ENCODE measurements at regions not wholly inside any gene's neighbourhood (a gene's known extent, or its start where the extent isn't known, plus 50 kb on each side); places are given as distances from the start of the nearest gene placed in this dataset.
"Not testable (repeated sequence)": the region's sequence is repeated elsewhere in the genome, so short reads cannot be mapped to it uniquely, and the experiment has no call there.

GRCh38 chr10:109737009-109737408 lies 186.3 kb downstream of the XPNPEP1 start:
- CTCF ChIA-PET: no interaction called here
- DNase-seq: no peak
- Histone ChIP-seq H3K27ac (ENCODE audit: insufficient read depth in 1 of 2, low read depth in 1 of 2, low read length in 2 of 2, poor library complexity in 1 of 2, severe bottlenecking in 2 of 2) (no peak overlapping the region), H3K27me3 (replicated peaks in 2 of 5; ENCODE audit: control insufficient read depth in 4 of 5, insufficient read depth in 5 of 5, low read length in 4 of 5) (peaks cover 0 to 2% (median 0%) of the 10 kb centered on the region in 5 experiments), H3K4me1 (ENCODE audit: control extremely low read depth in 1 of 4, control insufficient read depth in 4 of 4, insufficient read depth in 4 of 4, low read length in 3 of 4) (no peaks in the 10 kb centered on the region), H3K4me3 (ENCODE audit: control insufficient read depth in 1 of 7, extremely low read depth in 1 of 7, insufficient read depth in 4 of 7, low read depth in 2 of 7, low read length in 6 of 7) (no peak overlapping the region), H3K9me3 (ENCODE audit: control extremely low read depth in 1 of 5, control insufficient read depth in 4 of 5, insufficient read depth in 2 of 5, low read depth in 1 of 5, low read length in 4 of 5) (no peaks in the 10 kb centered on the region), H3K36me3 (ENCODE audit: control insufficient read depth in 4 of 4, insufficient read depth in 4 of 4, low read length in 3 of 4) (no peaks in the 10 kb centered on the region)
- POLR2A ChIA-PET: no interaction called here
- 89% methylated on average over 4 of the region's 4 CpGs for WGBS (ENCODE audit: insufficient coverage)

- POLR2A ChIA-PET: no interaction called here
These were observed 187.5 kb downstream of the XPNPEP1 start for GRCh38 chr10:109735776-109736175.

GRCh38 chr10:109732254-109732965 lies 190.9 kb downstream of the XPNPEP1 start:
- ChIA-PET CTCF (no interaction called here), POLR2A (no interaction called here)
- WGBS (ENCODE audit: insufficient coverage): 100% methylated on average over 1 of the region's 3 CpGs

More at GRCh38 chr10:109735776-109736175, 187.5 kb downstream of the XPNPEP1 start:
- Histone ChIP-seq H3K9me3 (ENCODE audit: control extremely low read depth in 1 of 5, control insufficient read depth in 4 of 5, insufficient read depth in 2 of 5, low read depth in 1 of 5, low read length in 4 of 5) (no peaks in the 10 kb centered on the region), H3K27me3 (replicated peaks in 2 of 5; ENCODE audit: control insufficient read depth in 4 of 5, insufficient read depth in 5 of 5, low read length in 4 of 5) (peaks cover 0 to 2% (median 0%) of the 10 kb centered on the region in 5 experiments), H3K4me3 (ENCODE audit: control insufficient read depth in 1 of 7, extremely low read depth in 1 of 7, insufficient read depth in 4 of 7, low read depth in 2 of 7, low read length in 6 of 7) (no peak overlapping the region), H3K27ac (ENCODE audit: insufficient read depth in 1 of 2, low read depth in 1 of 2, low read length in 2 of 2, poor library complexity in 1 of 2, severe bottlenecking in 2 of 2) (no peak overlapping the region), H3K4me1 (ENCODE audit: control extremely low read depth in 1 of 4, control insufficient read depth in 4 of 4, insufficient read depth in 4 of 4, low read length in 3 of 4) (no peaks in the 10 kb centered on the region), H3K36me3 (ENCODE audit: control insufficient read depth in 4 of 4, insufficient read depth in 4 of 4, low read length in 3 of 4) (no peaks in the 10 kb centered on the region)
- CTCF ChIA-PET: no interaction called here
- DNase-seq: no peak
- WGBS (ENCODE audit: insufficient coverage): 95% methylated on average over 3 of the region's 4 CpGs

GRCh38 chr10:109729895-109730294 lies 193.4 kb downstream of the XPNPEP1 start:
- H3K4me1 ChIP-seq (ENCODE audit: control extremely low read depth in 1 of 4, control insufficient read depth in 4 of 4, insufficient read depth in 4 of 4, low read length in 3 of 4); H3K36me3 ChIP-seq (ENCODE audit: control insufficient read depth in 4 of 4, insufficient read depth in 4 of 4, low read length in 3 of 4); H3K27ac ChIP-seq (ENCODE audit: insufficient read depth in 1 of 2, low read depth in 1 of 2, low read length in 2 of 2, poor library complexity in 1 of 2, severe bottlenecking in 2 of 2); H3K9me3 ChIP-seq (ENCODE audit: control extremely low read depth in 1 of 5, control insufficient read depth in 4 of 5, insufficient read depth in 2 of 5, low read depth in 1 of 5, low read length in 4 of 5); H3K4me3 ChIP-seq (ENCODE audit: control insufficient read depth in 1 of 7, extremely low read depth in 1 of 7, insufficient read depth in 4 of 7, low read depth in 2 of 7, low read length in 6 of 7); POLR2A ChIA-PET; CTCF ChIA-PET; DNase-seq; H3K27me3 ChIP-seq (replicated peaks in 2 of 5; ENCODE audit: control insufficient read depth in 4 of 5, insufficient read depth in 5 of 5, low read length in 4 of 5): not testable (repeated sequence)
- WGBS (ENCODE audit: insufficient coverage): 96% methylated on average over 3 of the region's 4 CpGs

More at GRCh38 chr10:109732254-109732965, 190.9 kb downstream of the XPNPEP1 start:
- no peaks in the 10 kb centered on the region for H3K27me3 ChIP-seq (replicated peaks in 2 of 5; ENCODE audit: control insufficient read depth in 4 of 5, insufficient read depth in 5 of 5, low read length in 4 of 5)
- no peak overlapping the region for H3K4me3 ChIP-seq (ENCODE audit: control insufficient read depth in 1 of 7, extremely low read depth in 1 of 7, insufficient read depth in 4 of 7, low read depth in 2 of 7, low read length in 6 of 7)
- H3K27ac ChIP-seq (ENCODE audit: insufficient read depth in 1 of 2, low read depth in 1 of 2, low read length in 2 of 2, poor library complexity in 1 of 2, severe bottlenecking in 2 of 2): no peak overlapping the region
- no peaks in the 10 kb centered on the region for H3K36me3 ChIP-seq (ENCODE audit: control insufficient read depth in 4 of 4, insufficient read depth in 4 of 4, low read length in 3 of 4)
- no peaks in the 10 kb centered on the region for H3K4me1 ChIP-seq (ENCODE audit: control extremely low read depth in 1 of 4, control insufficient read depth in 4 of 4, insufficient read depth in 4 of 4, low read length in 3 of 4)
- DNase-seq: no peak
- H3K9me3 ChIP-seq (ENCODE audit: control extremely low read depth in 1 of 5, control insufficient read depth in 4 of 5, insufficient read depth in 2 of 5, low read depth in 1 of 5, low read length in 4 of 5): no peaks in the 10 kb centered on the region

GRCh38 chr10:109727436-109727835 lies 195.9 kb downstream of the XPNPEP1 start:
- WGBS (ENCODE audit: insufficient coverage): 60% methylated on average over 1 of the region's 1 CpG
- DNase-seq: no peak
- CTCF ChIA-PET: no interaction called here

GRCh38 chr10:109726473-109726872 lies 196.8 kb downstream of the XPNPEP1 start:
- H3K27ac ChIP-seq (ENCODE audit: insufficient read depth in 1 of 2, low read depth in 1 of 2, low read length in 2 of 2, poor library complexity in 1 of 2, severe bottlenecking in 2 of 2): no peak overlapping the region
- H3K27me3 ChIP-seq (replicated peaks in 2 of 5; ENCODE audit: control insufficient read depth in 4 of 5, insufficient read depth in 5 of 5, low read length in 4 of 5): no peaks in the 10 kb centered on the region
- H3K4me1 ChIP-seq (ENCODE audit: control extremely low read depth in 1 of 4, control insufficient read depth in 4 of 4, insufficient read depth in 4 of 4, low read length in 3 of 4): no peaks in the 10 kb centered on the region
- no peak for DNase-seq
- 50% methylated on average over 1 of the region's 2 CpGs for WGBS (ENCODE audit: insufficient coverage)
- H3K9me3 ChIP-seq (ENCODE audit: control extremely low read depth in 1 of 5, control insufficient read depth in 4 of 5, insufficient read depth in 2 of 5, low read depth in 1 of 5, low read length in 4 of 5): no peaks in the 10 kb centered on the region
- ChIA-PET CTCF (no interaction called here), POLR2A (no interaction called here)
- no peaks in the 10 kb centered on the region for H3K36me3 ChIP-seq (ENCODE audit: control insufficient read depth in 4 of 4, insufficient read depth in 4 of 4, low read length in 3 of 4)
- H3K4me3 ChIP-seq (ENCODE audit: control insufficient read depth in 1 of 7, extremely low read depth in 1 of 7, insufficient read depth in 4 of 7, low read depth in 2 of 7, low read length in 6 of 7): no peak overlapping the region

More at GRCh38 chr10:109727436-109727835, 195.9 kb downstream of the XPNPEP1 start:
- H3K36me3 ChIP-seq (ENCODE audit: control insufficient read depth in 4 of 4, insufficient read depth in 4 of 4, low read length in 3 of 4): no peaks in the 10 kb centered on the region
- no peaks in the 10 kb centered on the region for H3K9me3 ChIP-seq (ENCODE audit: control extremely low read depth in 1 of 5, control insufficient read depth in 4 of 5, insufficient read depth in 2 of 5, low read depth in 1 of 5, low read length in 4 of 5)
- no peaks in the 10 kb centered on the region for H3K4me1 ChIP-seq (ENCODE audit: control extremely low read depth in 1 of 4, control insufficient read depth in 4 of 4, insufficient read depth in 4 of 4, low read length in 3 of 4)
- no peaks in the 10 kb centered on the region for H3K27me3 ChIP-seq (replicated peaks in 2 of 5; ENCODE audit: control insufficient read depth in 4 of 5, insufficient read depth in 5 of 5, low read length in 4 of 5)
- POLR2A ChIA-PET: no interaction called here
- no peak overlapping the region for H3K4me3 ChIP-seq (ENCODE audit: control insufficient read depth in 1 of 7, extremely low read depth in 1 of 7, insufficient read depth in 4 of 7, low read depth in 2 of 7, low read length in 6 of 7)
- H3K27ac ChIP-seq (ENCODE audit: insufficient read depth in 1 of 2, low read depth in 1 of 2, low read length in 2 of 2, poor library complexity in 1 of 2, severe bottlenecking in 2 of 2): no peak overlapping the region

- no peak overlapping the region for H3K4me3 ChIP-seq (ENCODE audit: control insufficient read depth in 1 of 7, extremely low read depth in 1 of 7, insufficient read depth in 4 of 7, low read depth in 2 of 7, low read length in 6 of 7)
- no peaks in the 10 kb centered on the region for H3K27me3 ChIP-seq (replicated peaks in 2 of 5; ENCODE audit: control insufficient read depth in 4 of 5, insufficient read depth in 5 of 5, low read length in 4 of 5)
- H3K36me3 ChIP-seq (ENCODE audit: control insufficient read depth in 4 of 4, insufficient read depth in 4 of 4, low read length in 3 of 4): no peaks in the 10 kb centered on the region
- DNase-seq: no peak
- 41% methylated on average over 3 of the region's 3 CpGs for WGBS (ENCODE audit: insufficient coverage)
- no peak overlapping the region for H3K27ac ChIP-seq (ENCODE audit: insufficient read depth in 1 of 2, low read depth in 1 of 2, low read length in 2 of 2, poor library complexity in 1 of 2, severe bottlenecking in 2 of 2)
- CTCF ChIA-PET: no interaction called here
- POLR2A ChIA-PET: no interaction called here
- no peaks in the 10 kb centered on the region for H3K4me1 ChIP-seq (ENCODE audit: control extremely low read depth in 1 of 4, control insufficient read depth in 4 of 4, insufficient read depth in 4 of 4, low read length in 3 of 4)
- no peaks in the 10 kb centered on the region for H3K9me3 ChIP-seq (ENCODE audit: control extremely low read depth in 1 of 5, control insufficient read depth in 4 of 5, insufficient read depth in 2 of 5, low read depth in 1 of 5, low read length in 4 of 5)
These were observed 200.0 kb downstream of the XPNPEP1 start for GRCh38 chr10:109723305-109723704.

Measured in common myeloid progenitor, CD34-positive (primary cell).